Midbrain (tissue), 1 donor: ENCODE measurements at regions not wholly inside any gene's neighbourhood (a gene's known extent, or its start where the extent isn't known, plus 50 kb on each side); places are given as distances from the start of the nearest gene placed in this dataset.
"Not testable (repeated sequence)": the region's sequence is repeated elsewhere in the genome, so short reads cannot be mapped to it uniquely, and the experiment has no call there.

Source experiments
- DNase-seq: peaks from one replicate; lab custom pipeline; 2025; lab: John Stamatoyannopoulos, UW

GRCh38 chrX:115402299-115402698 is 112.8 kb downstream of the LUZP4 start:
- DNase-seq = no peak

- no peak for DNase-seq
These were observed 119.4 kb downstream of the LUZP4 start for GRCh38 chrX:115408771-115409400.

- DNase-seq = no peak
These were observed 120.0 kb downstream of the LUZP4 start for GRCh38 chrX:115409551-115409950.

GRCh38 chrX:115410731-115411428 is 121.4 kb downstream of the LUZP4 start:
- no peak for DNase-seq

GRCh38 chrX:115413246-115413878 is 123.8 kb downstream of the LUZP4 start:
- DNase-seq = no peak

- no peak for DNase-seq
These were observed 129.6 kb downstream of the LUZP4 start for GRCh38 chrX:115419069-115419468.

- DNase-seq = no peak
These were observed 133.6 kb downstream of the LUZP4 start for GRCh38 chrX:115423086-115423485.

GRCh38 chrX:115425359-115425758 is 135.6 kb upstream of the PLS3 start:
- no peak for DNase-seq

- DNase-seq = no peak
These were observed 133.0 kb upstream of the PLS3 start for GRCh38 chrX:115427861-115428410.

- not testable (repeated sequence) for DNase-seq
These were observed 126.1 kb upstream of the PLS3 start for GRCh38 chrX:115434834-115435233.

GRCh38 chrX:115437841-115438595 is 123.0 kb upstream of the PLS3 start:
- no peak for DNase-seq

GRCh38 chrX:115448146-115448545 is 112.8 kb upstream of the PLS3 start:
- no peak for DNase-seq

- DNase-seq = no peak
These were observed 111.2 kb upstream of the PLS3 start for GRCh38 chrX:115449742-115450141.

GRCh38 chrX:115452251-115452650 is 108.7 kb upstream of the PLS3 start:
- no peak for DNase-seq

- no peak for DNase-seq
These were observed 100.8 kb upstream of the PLS3 start for GRCh38 chrX:115459883-115460880.

- no peak for DNase-seq
These were observed 98.6 kb upstream of the PLS3 start for GRCh38 chrX:115462406-115462805.

- DNase-seq = no peak
These were observed 93.0 kb upstream of the PLS3 start for GRCh38 chrX:115467961-115468360.

GRCh38 chrX:115472131-115472530 is 88.8 kb upstream of the PLS3 start:
- DNase-seq = no peak

- DNase-seq = no peak
These were observed 74.5 kb upstream of the PLS3 start for GRCh38 chrX:115486510-115486909.

- no peak for DNase-seq
These were observed 73.4 kb upstream of the PLS3 start for GRCh38 chrX:115487608-115488007.

GRCh38 chrX:115490814-115491213 is 70.2 kb upstream of the PLS3 start:
- DNase-seq = no peak
